Retinal pigment epithelial cell (primary cell): ENCODE measurements at regions not wholly inside any gene's neighbourhood (a gene's known extent, or its start where the extent isn't known, plus 50 kb on each side); places are given as distances from the start of the nearest gene placed in this dataset.

Source experiments
- DNase-seq: peaks from one replicate; pipeline ENCODE4 v3.0.0-alpha.2; 2010; ENCODE audit warnings: low read depth
- H3K4me3 ChIP-seq: 2 replicates; pipeline ENCODE4 v1.5.1; 2011; ENCODE audit warnings: mild to moderate bottlenecking, low read length, control low read depth, moderate library complexity
- TF ChIP-seq, protein P1 (sequence below): conservative IDR thresholded peaks from 2 replicates; pipeline ENCODE4 v1.5.1; 2011; ENCODE audit warnings: low read depth, low read length, control low read depth, inconsistent platforms

DNA sequence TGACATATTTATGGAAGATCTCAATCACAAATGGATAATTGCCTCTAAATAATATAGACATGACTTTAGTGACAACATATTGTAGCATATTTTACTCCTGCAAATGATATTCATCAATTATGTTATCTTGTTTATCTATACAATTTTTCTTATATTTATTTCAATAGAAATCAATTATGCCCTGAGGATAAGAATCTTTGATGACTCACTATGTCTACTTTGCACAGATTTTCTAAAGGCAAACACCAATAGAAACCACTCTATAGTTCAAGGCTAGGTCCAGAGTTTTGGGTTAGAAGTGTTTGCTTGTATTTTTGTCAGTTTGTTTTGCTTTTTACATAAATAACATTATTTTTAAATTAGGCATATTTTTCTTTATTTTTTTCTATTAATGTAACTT is 879.0 kb downstream of the LTN1 start:
- TF ChIP-seq, protein P1, sequence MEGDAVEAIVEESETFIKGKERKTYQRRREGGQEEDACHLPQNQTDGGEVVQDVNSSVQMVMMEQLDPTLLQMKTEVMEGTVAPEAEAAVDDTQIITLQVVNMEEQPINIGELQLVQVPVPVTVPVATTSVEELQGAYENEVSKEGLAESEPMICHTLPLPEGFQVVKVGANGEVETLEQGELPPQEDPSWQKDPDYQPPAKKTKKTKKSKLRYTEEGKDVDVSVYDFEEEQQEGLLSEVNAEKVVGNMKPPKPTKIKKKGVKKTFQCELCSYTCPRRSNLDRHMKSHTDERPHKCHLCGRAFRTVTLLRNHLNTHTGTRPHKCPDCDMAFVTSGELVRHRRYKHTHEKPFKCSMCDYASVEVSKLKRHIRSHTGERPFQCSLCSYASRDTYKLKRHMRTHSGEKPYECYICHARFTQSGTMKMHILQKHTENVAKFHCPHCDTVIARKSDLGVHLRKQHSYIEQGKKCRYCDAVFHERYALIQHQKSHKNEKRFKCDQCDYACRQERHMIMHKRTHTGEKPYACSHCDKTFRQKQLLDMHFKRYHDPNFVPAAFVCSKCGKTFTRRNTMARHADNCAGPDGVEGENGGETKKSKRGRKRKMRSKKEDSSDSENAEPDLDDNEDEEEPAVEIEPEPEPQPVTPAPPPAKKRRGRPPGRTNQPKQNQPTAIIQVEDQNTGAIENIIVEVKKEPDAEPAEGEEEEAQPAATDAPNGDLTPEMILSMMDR, result no peak
- DNase-seq, result no peak
- H3K4me3 ChIP-seq, result no peak overlapping the region

DNA sequence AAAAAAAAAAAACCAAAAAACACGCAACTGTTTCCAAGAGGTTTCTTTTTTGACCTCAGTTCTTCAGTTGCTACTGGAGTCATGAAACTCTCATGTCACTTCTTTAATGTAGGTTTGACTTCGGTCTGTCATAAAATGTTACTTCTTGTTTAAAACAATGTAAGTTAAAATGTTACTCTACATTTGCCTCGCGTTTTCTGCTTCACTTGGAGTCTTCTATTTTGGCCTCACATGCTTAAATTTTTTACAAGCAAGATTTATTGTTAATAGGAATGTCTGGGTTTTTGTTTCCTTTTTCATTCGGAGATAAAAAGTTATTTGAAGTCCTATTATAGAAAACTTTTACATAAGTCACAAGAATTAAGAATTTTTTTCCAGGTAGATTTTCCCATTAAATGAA is 880.2 kb downstream of the LTN1 start:
- DNase-seq, result no peak
- H3K4me3 ChIP-seq, result no peak overlapping the region
- TF ChIP-seq, protein P1, result no peak

DNA sequence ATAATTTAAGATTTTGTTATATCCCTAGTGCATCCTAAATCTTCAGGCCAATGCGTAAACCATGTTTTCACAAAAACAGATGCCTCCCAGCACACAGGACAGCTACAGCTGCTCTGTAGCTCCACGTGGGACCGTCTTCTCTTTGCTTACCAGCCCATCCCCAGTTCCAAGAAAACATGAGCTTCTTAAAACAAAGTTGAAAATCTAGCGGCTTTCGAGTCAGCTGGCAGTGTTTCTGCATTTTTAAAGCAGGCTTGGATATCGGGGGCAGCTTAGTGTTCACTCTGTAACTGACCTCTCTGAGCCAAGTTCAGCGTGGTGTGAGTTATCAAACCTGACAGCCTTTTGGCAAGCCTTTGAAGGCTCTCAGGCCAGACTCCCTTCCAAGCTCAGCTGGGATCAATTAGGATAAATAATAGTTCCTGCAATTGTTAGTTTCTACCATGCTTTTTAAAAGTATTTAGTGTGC is 881.5 kb downstream of the LTN1 start:
- no peak overlapping the region for H3K4me3 ChIP-seq
- peak; percentile 99 for DNase-seq
- TF ChIP-seq, protein P1, result no peak

DNA sequence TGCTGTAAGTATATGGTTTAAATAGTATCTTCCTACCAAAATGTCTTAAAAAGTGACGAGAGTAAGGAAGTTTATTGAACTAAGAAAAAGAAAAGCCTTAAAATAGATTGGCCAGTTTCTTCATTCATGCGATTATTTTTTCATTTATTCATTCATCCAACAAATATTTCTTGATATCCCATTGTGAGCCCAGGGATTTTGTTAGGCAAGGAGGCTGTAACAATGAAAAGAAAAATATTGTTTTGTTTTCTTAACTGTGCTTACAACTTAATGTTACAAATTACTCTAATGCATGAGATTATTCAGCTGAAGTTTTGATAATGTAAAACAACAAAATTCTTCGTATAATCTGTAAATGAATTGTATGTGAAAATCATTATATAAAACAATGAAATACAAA is 882.0 kb downstream of the LTN1 start:
- no peak overlapping the region for H3K4me3 ChIP-seq
- DNase-seq, result no peak
- TF ChIP-seq, protein P1, result no peak

DNA sequence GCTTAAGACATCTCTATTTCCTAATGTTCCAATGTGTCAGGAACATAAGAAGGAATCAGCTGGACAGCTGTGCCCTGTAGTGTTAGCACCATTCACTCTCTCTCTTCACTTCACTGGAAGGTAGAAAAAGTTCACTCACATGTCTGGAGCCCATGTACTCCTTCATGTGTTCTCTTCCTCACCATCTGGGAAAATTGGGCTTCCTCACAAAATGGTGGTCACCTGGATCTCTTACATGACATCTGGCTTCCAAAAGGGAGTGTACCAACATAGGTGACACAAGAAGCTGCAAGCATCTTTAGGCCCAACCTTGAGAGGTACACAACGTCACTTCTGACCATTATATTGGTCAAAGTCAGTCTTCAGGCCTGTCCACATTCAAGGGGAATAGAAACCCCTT is 882.6 kb downstream of the LTN1 start:
- H3K4me3 ChIP-seq, result no peak overlapping the region
- no peak for DNase-seq
- TF ChIP-seq, protein P1, result no peak

DNA sequence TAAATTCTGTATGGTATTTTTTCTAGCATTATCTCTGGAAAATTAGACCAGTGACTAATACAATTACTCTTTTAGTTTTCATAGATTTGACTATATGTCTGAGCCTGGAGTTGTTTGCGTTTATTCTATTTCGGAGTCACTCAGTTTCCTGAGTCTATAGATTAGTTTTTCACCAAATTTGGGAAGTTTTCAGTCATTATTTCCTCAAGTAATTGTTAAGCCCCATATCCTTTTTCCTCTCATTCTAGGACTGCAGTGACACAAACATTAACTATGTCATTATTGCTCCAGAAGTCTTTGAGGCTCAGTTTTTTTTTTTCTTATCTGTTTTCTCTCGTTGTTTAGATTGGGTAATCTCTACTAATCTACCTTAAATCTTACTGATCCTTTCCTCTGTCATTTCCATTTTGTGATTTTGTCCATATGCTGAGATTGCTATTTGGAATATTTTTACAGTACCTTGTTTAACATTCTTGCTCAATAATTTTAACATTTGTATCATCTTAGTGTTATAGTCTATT is 886.2 kb downstream of the LTN1 start:
- no peak overlapping the region for H3K4me3 ChIP-seq
- TF ChIP-seq, protein P1, result no peak
- no peak for DNase-seq

DNA sequence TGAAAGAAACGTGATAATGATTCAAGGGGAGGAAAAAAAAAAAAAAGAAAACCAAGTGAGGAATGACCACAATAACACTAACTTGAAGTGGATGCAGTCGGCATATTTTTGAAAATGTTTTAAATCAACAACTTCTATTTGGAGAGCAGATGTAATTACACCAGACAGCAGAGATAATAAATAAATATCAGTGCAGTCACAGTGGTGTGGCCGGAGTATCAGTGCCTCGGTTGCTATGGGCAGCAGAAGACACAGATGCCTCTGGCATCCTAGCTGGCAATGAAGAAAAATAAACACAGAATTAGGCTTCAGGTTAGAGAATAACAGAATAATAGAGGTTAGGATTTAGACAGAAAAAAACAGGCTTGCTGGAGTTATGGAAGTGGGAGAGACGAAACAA is 888.3 kb downstream of the LTN1 start:
- TF ChIP-seq, protein P1, result no peak
- no peak overlapping the region for H3K4me3 ChIP-seq
- no peak for DNase-seq
